Endothelial cell of umbilical vein (primary cell): ENCODE measurements at regions not wholly inside any gene's neighbourhood (a gene's known extent, or its start where the extent isn't known, plus 50 kb on each side); places are given as distances from the start of the nearest gene placed in this dataset.

Source experiments
- CTCF ChIP-seq, 2 donors: IDR thresholded peaks; 1 replicate in 1 of 2; 2 replicates in 1 of 2; pipeline ENCODE4 v1.5.1; 2011; ENCODE audit warnings: low read length in 2 of 2, mild to moderate bottlenecking in 2 of 2, moderate library complexity in 2 of 2, control low read depth in 1 of 2, inconsistent platforms in 1 of 2, low read depth in 1 of 2; ENCODE audit not compliant: insufficient read depth in 1 of 2; ENCODE audit errors: extremely low read depth in 1 of 2
- POLR2AphosphoS5 ChIP-seq: IDR thresholded peaks from 2 replicates; pipeline ENCODE4 v1.6.1; 2012; ENCODE audit warnings: low read depth, mild to moderate bottlenecking, control low read depth, low read length, moderate library complexity; ENCODE audit not compliant: insufficient read depth

GRCh38 chr18:75727456-75727855 lies 300.0 kb upstream of the SMIM21 start:
- TF ChIP-seq CTCF (IDR thresholded peaks at IDR 0.05; ENCODE audit: extremely low read depth in 1 of 2, insufficient read depth in 1 of 2, low read depth in 1 of 2, low read length in 2 of 2) (no peak), POLR2AphosphoS5 (no peak)
